ENCODE measurements at regions not wholly inside any gene's neighbourhood (a gene's known extent, or its start where the extent isn't known, plus 50 kb on each side); places are given as distances from the start of the nearest gene placed in this dataset.
A peak's percentile ranks its signal among the peaks of the same experiment; 100 is the strongest.

DNA sequence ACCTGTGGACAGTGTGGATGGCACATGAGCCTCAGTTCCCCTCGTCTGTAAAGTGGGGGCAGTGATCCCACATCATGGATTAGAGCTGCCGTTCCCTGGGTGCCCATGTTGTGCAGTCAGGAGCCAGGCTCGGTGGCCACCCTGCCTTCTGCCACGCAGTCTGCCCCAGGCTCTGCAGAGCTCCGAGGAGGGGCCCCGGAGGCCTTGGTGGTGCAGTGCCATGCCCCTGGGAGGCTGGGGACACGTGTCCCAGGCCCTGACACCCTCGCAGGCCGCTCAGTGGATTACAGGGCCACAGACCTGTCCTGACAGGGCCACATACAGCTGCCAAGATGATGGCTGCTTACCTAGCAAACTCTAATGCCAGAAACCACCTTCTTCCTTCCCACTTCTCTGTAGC is 59.7 kb upstream of the ZNF469 start:
- POLR2A ChIA-PET (ENCODE audit: low non-redundant PET): no interaction called here
- TF ChIP-seq, protein P1, sequence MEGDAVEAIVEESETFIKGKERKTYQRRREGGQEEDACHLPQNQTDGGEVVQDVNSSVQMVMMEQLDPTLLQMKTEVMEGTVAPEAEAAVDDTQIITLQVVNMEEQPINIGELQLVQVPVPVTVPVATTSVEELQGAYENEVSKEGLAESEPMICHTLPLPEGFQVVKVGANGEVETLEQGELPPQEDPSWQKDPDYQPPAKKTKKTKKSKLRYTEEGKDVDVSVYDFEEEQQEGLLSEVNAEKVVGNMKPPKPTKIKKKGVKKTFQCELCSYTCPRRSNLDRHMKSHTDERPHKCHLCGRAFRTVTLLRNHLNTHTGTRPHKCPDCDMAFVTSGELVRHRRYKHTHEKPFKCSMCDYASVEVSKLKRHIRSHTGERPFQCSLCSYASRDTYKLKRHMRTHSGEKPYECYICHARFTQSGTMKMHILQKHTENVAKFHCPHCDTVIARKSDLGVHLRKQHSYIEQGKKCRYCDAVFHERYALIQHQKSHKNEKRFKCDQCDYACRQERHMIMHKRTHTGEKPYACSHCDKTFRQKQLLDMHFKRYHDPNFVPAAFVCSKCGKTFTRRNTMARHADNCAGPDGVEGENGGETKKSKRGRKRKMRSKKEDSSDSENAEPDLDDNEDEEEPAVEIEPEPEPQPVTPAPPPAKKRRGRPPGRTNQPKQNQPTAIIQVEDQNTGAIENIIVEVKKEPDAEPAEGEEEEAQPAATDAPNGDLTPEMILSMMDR (conservative IDR thresholded peaks at IDR 0.05; ENCODE audit: low read depth): no peak
- CTCF ChIA-PET: no interaction called here
- DNase-seq (ENCODE audit: low spot score): no peak
- peak overlapping the region; percentile 5; the same call in 1 of the 2 replicates for H3K27ac ChIP-seq

- DNase-seq (ENCODE audit: low spot score): no peak
- ChIA-PET POLR2A (ENCODE audit: low non-redundant PET) (no interaction called here), CTCF (no interaction called here)
- TF ChIP-seq, protein P1 (conservative IDR thresholded peaks at IDR 0.05; ENCODE audit: low read depth): no peak
- 0 out of 2 replicates have a peak overlapping the region, but pooled peaks have one; percentile 5 for H3K27ac ChIP-seq
These were observed 59.0 kb upstream of the ZNF469 start for GRCh38 chr16:88323546-88324330.

- POLR2A ChIA-PET (ENCODE audit: low non-redundant PET): no interaction called here
These were observed 57.5 kb upstream of the ZNF469 start for GRCh38 chr16:88325087-88325750.

GRCh38 chr16:88325976-88326375 is 56.8 kb upstream of the ZNF469 start:
- POLR2A ChIA-PET (ENCODE audit: low non-redundant PET): no interaction called here
- no peak for DNase-seq (ENCODE audit: low spot score)
- no peak overlapping the region for H3K27ac ChIP-seq
- TF ChIP-seq, protein P1 (conservative IDR thresholded peaks at IDR 0.05; ENCODE audit: low read depth): no peak
- CTCF ChIA-PET: no interaction called here

More at GRCh38 chr16:88325087-88325750, 57.5 kb upstream of the ZNF469 start:
- TF ChIP-seq, protein P1 (conservative IDR thresholded peaks at IDR 0.05; ENCODE audit: low read depth): no peak
- no peak overlapping the region for H3K27ac ChIP-seq
- CTCF ChIA-PET: interaction anchor here (0.6 kb wide), 1 partner anchor 181 kb away, joined by 3 read pairs; no protein-coding TSS in a partner anchor
- DNase-seq (ENCODE audit: low spot score): no peak

- no peak overlapping the region for H3K27ac ChIP-seq
- TF ChIP-seq, protein P1 (conservative IDR thresholded peaks at IDR 0.05; ENCODE audit: low read depth): no peak
- DNase-seq (ENCODE audit: low spot score): no peak
- ChIA-PET CTCF (no interaction called here), POLR2A (ENCODE audit: low non-redundant PET) (no interaction called here)
These were observed 55.9 kb upstream of the ZNF469 start for GRCh38 chr16:88326611-88327485.

All from RWPE1 (cell line).